HEK293 (cell line): ENCODE measurements at regions not wholly inside any gene's neighbourhood (a gene's known extent, or its start where the extent isn't known, plus 50 kb on each side); places are given as distances from the start of the nearest gene placed in this dataset.

Experiments
- CTCF ChIA-PET: fragments of 350-600 bp; formaldehyde crosslinking; extraction: SDS; loops from one replicate; lab custom pipeline; 2021; ENCODE audit warnings: antibody characterized with exemption; lab: Yijun Ruan, JAX
- POLR2A ChIA-PET: fragments of 300-600 bp; formaldehyde crosslinking; extraction: SDS; loops from one replicate; lab custom pipeline; 2020; ENCODE audit warnings: antibody characterized with exemption, inconsistent platforms; lab: Yijun Ruan, JAX
- H3K27ac ChIP-seq: fragments of 200-500 bp; sonication (Bioruptor generic); 2 replicates; pipeline ENCODE4 v1.5.1; 2014; ENCODE audit warnings: low read depth, low read length, control low read depth, inconsistent platforms; ENCODE audit errors: extremely low read depth
- H3K36me3 ChIP-seq, 2 experiments: fragments of 200-500 bp in 1 of 2; sonication (Bioruptor generic) in 1 of 2; 1 replicate in 1 of 2; 2 replicates in 1 of 2; pipeline ENCODE4 v1.5.1; 2014 to 2017; ENCODE audit warnings: inconsistent platforms in 2 of 2, low read length in 2 of 2; ENCODE audit not compliant: control insufficient read depth in 2 of 2, insufficient read depth in 1 of 2
- H3K4me1 ChIP-seq: fragments of 200-500 bp; sonication (Bioruptor generic); 2 replicates; pipeline ENCODE4 v1.5.1; 2014; ENCODE audit warnings: mild to moderate bottlenecking, low read length, inconsistent platforms; ENCODE audit not compliant: control insufficient read depth, insufficient read depth
- H3K4me3 ChIP-seq: 2 replicates; pipeline ENCODE4 v1.5.1; 2011; ENCODE audit warnings: low read depth, mild to moderate bottlenecking, control low read depth, low read length, moderate library complexity
- H3K9me3 ChIP-seq: fragments of 200-500 bp; sonication (Bioruptor generic); 2 replicates; pipeline ENCODE4 v1.5.1; 2014; ENCODE audit warnings: low read depth, low read length, inconsistent platforms; ENCODE audit not compliant: control insufficient read depth, insufficient read depth
- FEZF1 ChIP-seq: fragments of 450-650 bp; formaldehyde crosslinking; IDR thresholded peaks from 2 replicates; pipeline ENCODE4 v1.5.1; 2016; ENCODE audit warnings: missing biosample characterization, missing genetic modification characterization
- GLI2 ChIP-seq: fragments of 450-650 bp; formaldehyde crosslinking; IDR thresholded peaks from 2 replicates; pipeline ENCODE4; 2017; ENCODE audit warnings: missing biosample characterization, missing genetic modification characterization, low read depth, borderline replicate concordance
- SP3 ChIP-seq: fragments of 450-650 bp; formaldehyde crosslinking; IDR thresholded peaks from 2 replicates; pipeline ENCODE4 v1.5.1; 2016; ENCODE audit warnings: missing biosample characterization, missing genetic modification characterization
- TCF7L2 ChIP-seq: IDR thresholded peaks from 2 replicates; pipeline ENCODE4 v1.6.1; 2011; ENCODE audit warnings: low read depth, mild to moderate bottlenecking, inconsistent platforms, low read length, moderate library complexity, borderline replicate concordance
- WT1 ChIP-seq: fragments of 450-650 bp; formaldehyde crosslinking; IDR thresholded peaks from 2 replicates; pipeline ENCODE4 v1.5.1; 2016; ENCODE audit warnings: missing biosample characterization, missing genetic modification characterization
- ZBTB7A ChIP-seq: fragments of 450-650 bp; formaldehyde crosslinking; IDR thresholded peaks from 2 replicates; pipeline ENCODE4 v1.5.1; 2016; ENCODE audit warnings: low read depth, missing biosample characterization, missing genetic modification characterization
- ZNF10 ChIP-seq: fragments of 450-650 bp; formaldehyde crosslinking; IDR thresholded peaks from 2 replicates; pipeline ENCODE4 v1.5.1; 2017; ENCODE audit warnings: missing biosample characterization, missing genetic modification characterization
- ZNF121 ChIP-seq: fragments of 450-650 bp; formaldehyde crosslinking; IDR thresholded peaks from 2 replicates; pipeline ENCODE4 v1.5.1; 2016; ENCODE audit warnings: missing biosample characterization, missing genetic modification characterization
- ZNF157 ChIP-seq: fragments of 450-650 bp; formaldehyde crosslinking; IDR thresholded peaks from 2 replicates; pipeline ENCODE4 v1.5.1; 2016; ENCODE audit warnings: missing biosample characterization, missing genetic modification characterization
- ZNF184 ChIP-seq: fragments of 450-650 bp; IDR thresholded peaks from 2 replicates; pipeline ENCODE4 v1.5.1; 2018; ENCODE audit warnings: missing biosample characterization, mild to moderate bottlenecking, missing genetic modification characterization
- ZNF24 ChIP-seq: fragments of 450-650 bp; formaldehyde crosslinking; IDR thresholded peaks from 2 replicates; pipeline ENCODE4 v1.5.1; 2016; ENCODE audit warnings: missing biosample characterization, missing genetic modification characterization
- ZNF266 ChIP-seq: fragments of 450-650 bp; formaldehyde crosslinking; IDR thresholded peaks from 2 replicates; pipeline ENCODE4 v1.5.1; 2016; ENCODE audit warnings: missing biosample characterization, missing genetic modification characterization, low read depth
- ZNF335 ChIP-seq: fragments of 450-650 bp; formaldehyde crosslinking; conservative IDR thresholded peaks from 2 replicates; pipeline ENCODE4 v1.5.1; 2016; ENCODE audit warnings: missing biosample characterization, missing genetic modification characterization
- ZNF350 ChIP-seq: fragments of 450-650 bp; formaldehyde crosslinking; IDR thresholded peaks from 2 replicates; pipeline ENCODE4 v1.5.0; 2017; ENCODE audit warnings: missing biosample characterization, mild to moderate bottlenecking, missing genetic modification characterization
- ZNF366 ChIP-seq: fragments of 450-650 bp; formaldehyde crosslinking; conservative IDR thresholded peaks from 2 replicates; pipeline ENCODE4 v1.5.1; 2016; ENCODE audit warnings: missing biosample characterization, missing genetic modification characterization
- ZNF37A ChIP-seq: fragments of 450-650 bp; IDR thresholded peaks from 2 replicates; pipeline ENCODE4 v1.5.1; 2018; ENCODE audit warnings: missing biosample characterization, missing genetic modification characterization
- ZNF394 ChIP-seq: fragments of 450-650 bp; formaldehyde crosslinking; IDR thresholded peaks from 2 replicates; pipeline ENCODE4 v1.5.1; 2016; ENCODE audit warnings: missing biosample characterization, missing genetic modification characterization, mild to moderate bottlenecking, moderate library complexity, borderline replicate concordance
- ZNF423 ChIP-seq: fragments of 450-650 bp; formaldehyde crosslinking; IDR thresholded peaks from 2 replicates; pipeline ENCODE4 v1.5.1; 2016; ENCODE audit warnings: missing biosample characterization, missing genetic modification characterization
- ZNF521 ChIP-seq: fragments of 450-650 bp; formaldehyde crosslinking; IDR thresholded peaks from 2 replicates; pipeline ENCODE4 v1.5.1; 2017; ENCODE audit warnings: missing biosample characterization, mild to moderate bottlenecking, missing genetic modification characterization
- ZNF626 ChIP-seq: fragments of 450-650 bp; sonication (Bioruptor Pico); formaldehyde crosslinking; IDR thresholded peaks from 2 replicates; pipeline ENCODE4 v1.5.1; 2018; ENCODE audit warnings: missing biosample characterization, missing genetic modification characterization, inconsistent platforms
- ZNF629 ChIP-seq: fragments of 450-650 bp; formaldehyde crosslinking; IDR thresholded peaks from 2 replicates; pipeline ENCODE4 v1.5.1; 2017; ENCODE audit warnings: missing biosample characterization, missing genetic modification characterization
- ZNF664 ChIP-seq: fragments of 450-650 bp; formaldehyde crosslinking; IDR thresholded peaks from 2 replicates; pipeline ENCODE4 v1.5.1; 2016; ENCODE audit warnings: missing biosample characterization, missing genetic modification characterization
- ZNF670 ChIP-seq: fragments of 450-650 bp; formaldehyde crosslinking; IDR thresholded peaks from 2 replicates; pipeline ENCODE4 v1.5.1; 2016; ENCODE audit warnings: missing biosample characterization, missing genetic modification characterization, low read depth
- ZNF830 ChIP-seq: fragments of 450-650 bp; IDR thresholded peaks from 2 replicates; pipeline ENCODE4 v1.5.0; 2018; ENCODE audit warnings: missing biosample characterization, missing genetic modification characterization, low read depth, mild to moderate bottlenecking, moderate library complexity
- ZNF843 ChIP-seq: fragments of 450-650 bp; formaldehyde crosslinking; IDR thresholded peaks from 2 replicates; pipeline ENCODE4 v1.5.1; 2016; ENCODE audit warnings: missing biosample characterization, missing genetic modification characterization
- TF ChIP-seq, protein P1 (sequence below): fragments of 450-650 bp; formaldehyde crosslinking; IDR thresholded peaks from 2 replicates; pipeline ENCODE4 v1.5.1; 2017; ENCODE audit warnings: missing biosample characterization, missing genetic modification characterization
- TF ChIP-seq, protein P2 (sequence below): fragments of 450-650 bp; formaldehyde crosslinking; IDR thresholded peaks from 2 replicates; pipeline ENCODE4 v1.5.1; 2016; ENCODE audit warnings: missing biosample characterization, missing genetic modification characterization, low read depth
- TF ChIP-seq, protein P3 (sequence below): fragments of 450-650 bp; formaldehyde crosslinking; IDR thresholded peaks from 2 replicates; pipeline ENCODE4 v1.5.1; 2016; ENCODE audit warnings: missing biosample characterization, missing genetic modification characterization

DNA sequence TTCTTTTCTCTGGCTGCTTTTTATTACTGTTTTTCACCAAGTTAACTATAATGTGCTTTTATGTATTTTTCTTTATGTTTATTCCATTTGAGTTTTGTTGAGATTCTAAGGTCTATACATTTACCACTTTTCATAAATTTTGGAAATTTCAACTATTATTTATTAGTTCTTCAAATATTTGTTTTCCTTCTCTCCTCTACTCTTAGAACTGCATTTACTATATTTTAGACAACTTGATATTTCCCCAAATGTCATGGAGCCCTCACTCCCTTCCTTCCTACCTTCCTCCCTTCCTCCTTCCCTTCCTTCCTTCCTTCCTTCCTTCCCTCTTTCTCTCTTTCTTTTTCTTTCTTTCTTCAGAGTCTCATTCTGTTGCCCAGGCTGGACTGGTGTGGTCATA is 81.4 kb upstream of the TNIK start:
- no peak for TF ChIP-seq ZNF37A
- TF ChIP-seq, protein P1, sequence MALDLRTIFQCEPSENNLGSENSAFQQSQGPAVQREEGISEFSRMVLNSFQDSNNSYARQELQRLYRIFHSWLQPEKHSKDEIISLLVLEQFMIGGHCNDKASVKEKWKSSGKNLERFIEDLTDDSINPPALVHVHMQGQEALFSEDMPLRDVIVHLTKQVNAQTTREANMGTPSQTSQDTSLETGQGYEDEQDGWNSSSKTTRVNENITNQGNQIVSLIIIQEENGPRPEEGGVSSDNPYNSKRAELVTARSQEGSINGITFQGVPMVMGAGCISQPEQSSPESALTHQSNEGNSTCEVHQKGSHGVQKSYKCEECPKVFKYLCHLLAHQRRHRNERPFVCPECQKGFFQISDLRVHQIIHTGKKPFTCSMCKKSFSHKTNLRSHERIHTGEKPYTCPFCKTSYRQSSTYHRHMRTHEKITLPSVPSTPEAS (tag by site-specific recombination) = no peak
- TF ChIP-seq ZNF366 (tag by site-specific recombination) = peak; percentile 41
- H3K36me3 ChIP-seq = no peaks in the 10 kb centered on the region
- no peaks in the 10 kb centered on the region for H3K4me1 ChIP-seq
- no peak overlapping the region for H3K4me3 ChIP-seq
- H3K9me3 ChIP-seq = no peaks in the 10 kb centered on the region
- ChIA-PET POLR2A (no interaction called here), CTCF (no interaction called here)
- H3K27ac ChIP-seq = no peak overlapping the region

DNA sequence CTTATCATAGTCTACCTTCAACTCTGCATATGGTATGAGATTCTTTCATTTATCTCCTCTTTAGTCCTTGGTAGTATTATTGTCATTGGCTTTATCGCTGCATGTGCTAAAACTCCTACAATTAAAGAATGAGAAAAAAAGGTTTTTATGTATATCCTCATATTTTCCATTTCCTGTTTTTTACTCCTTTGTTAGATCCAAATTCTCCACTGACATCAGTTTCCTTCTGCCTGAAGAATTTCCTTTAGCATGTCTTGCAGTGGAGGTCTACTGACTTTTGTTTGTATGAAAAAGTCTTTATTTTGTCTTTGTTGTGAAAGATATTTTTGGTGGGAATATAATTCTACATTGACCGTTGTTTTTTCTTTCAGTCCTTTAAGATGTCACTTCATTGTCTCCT is 81.0 kb upstream of the TNIK start:
- POLR2A ChIA-PET = no interaction called here
- Histone ChIP-seq H3K36me3 (no peaks in the 10 kb centered on the region), H3K4me3 (no peak overlapping the region), H3K27ac (no peak overlapping the region), H3K9me3 (no peaks in the 10 kb centered on the region), H3K4me1 (no peaks in the 10 kb centered on the region)
- CTCF ChIA-PET = no interaction called here
- TF ChIP-seq ZNF266 (no peak), ZNF664 (no peak), ZNF629 (tag by site-specific recombination) (no peak), ZNF423 (no peak), SP3 (tag by site-specific recombination) (no peak), FEZF1 (tag by site-specific recombination) (no peak), ZNF10 (tag by site-specific recombination) (no peak), ZNF184 (tag by site-specific recombination) (no peak), ZBTB7A (tag by site-specific recombination) (no peak), ZNF366 (tag by site-specific recombination) (no peak)

GRCh38 chr3:171535799-171536198 is 75.6 kb upstream of the TNIK start:
- H3K9me3 ChIP-seq = no peaks in the 10 kb centered on the region
- H3K36me3 ChIP-seq = no peaks in the 10 kb centered on the region
- CTCF ChIA-PET = interaction anchor here (1.6 kb wide), 1 partner anchor 349 kb away, joined by 3 read pairs; no protein-coding TSS in a partner anchor
- TF ChIP-seq WT1 (tag by site-specific recombination) (no peak), ZNF521 (tag by site-specific recombination) (no peak), ZNF843 (tag by site-specific recombination) (no peak), GLI2 (tag by site-specific recombination) (no peak), ZNF626 (no peak), TCF7L2 (no peak), ZNF350 (tag by site-specific recombination) (no peak), ZNF670 (no peak), ZNF335 (tag by site-specific recombination) (no peak), ZNF121 (tag by site-specific recombination) (no peak)
- TF ChIP-seq, all 188 proteins: peak for 0
- Histone ChIP-seq H3K27ac (no peak overlapping the region), H3K4me1 (no peaks in the 10 kb centered on the region), H3K4me3 (no peak overlapping the region)
- POLR2A ChIA-PET = no interaction called here

GRCh38 chr3:171535133-171535532 is 74.9 kb upstream of the TNIK start:
- Histone ChIP-seq H3K36me3 (no peaks in the 10 kb centered on the region), H3K27ac (no peak overlapping the region), H3K4me3 (no peak overlapping the region), H3K4me1 (no peaks in the 10 kb centered on the region), H3K9me3 (no peaks in the 10 kb centered on the region)
- ChIA-PET POLR2A (no interaction called here), CTCF (interaction anchor here (1.6 kb wide), 1 partner anchor 349 kb away, joined by 3 read pairs; no protein-coding TSS in a partner anchor)
- TF ChIP-seq, protein P2, sequence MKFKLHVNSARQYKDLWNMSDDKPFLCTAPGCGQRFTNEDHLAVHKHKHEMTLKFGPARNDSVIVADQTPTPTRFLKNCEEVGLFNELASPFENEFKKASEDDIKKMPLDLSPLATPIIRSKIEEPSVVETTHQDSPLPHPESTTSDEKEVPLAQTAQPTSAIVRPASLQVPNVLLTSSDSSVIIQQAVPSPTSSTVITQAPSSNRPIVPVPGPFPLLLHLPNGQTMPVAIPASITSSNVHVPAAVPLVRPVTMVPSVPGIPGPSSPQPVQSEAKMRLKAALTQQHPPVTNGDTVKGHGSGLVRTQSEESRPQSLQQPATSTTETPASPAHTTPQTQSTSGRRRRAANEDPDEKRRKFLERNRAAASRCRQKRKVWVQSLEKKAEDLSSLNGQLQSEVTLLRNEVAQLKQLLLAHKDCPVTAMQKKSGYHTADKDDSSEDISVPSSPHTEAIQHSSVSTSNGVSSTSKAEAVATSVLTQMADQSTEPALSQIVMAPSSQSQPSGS (tag by site-specific recombination) = peak; percentile 72
- TF ChIP-seq ZNF157 (peak; percentile 88), ZNF24 (tag by site-specific recombination) (no peak), ZNF830 (tag by site-specific recombination) (no peak), ZNF394 (tag by site-specific recombination) (no peak)
- TF ChIP-seq, protein P3, sequence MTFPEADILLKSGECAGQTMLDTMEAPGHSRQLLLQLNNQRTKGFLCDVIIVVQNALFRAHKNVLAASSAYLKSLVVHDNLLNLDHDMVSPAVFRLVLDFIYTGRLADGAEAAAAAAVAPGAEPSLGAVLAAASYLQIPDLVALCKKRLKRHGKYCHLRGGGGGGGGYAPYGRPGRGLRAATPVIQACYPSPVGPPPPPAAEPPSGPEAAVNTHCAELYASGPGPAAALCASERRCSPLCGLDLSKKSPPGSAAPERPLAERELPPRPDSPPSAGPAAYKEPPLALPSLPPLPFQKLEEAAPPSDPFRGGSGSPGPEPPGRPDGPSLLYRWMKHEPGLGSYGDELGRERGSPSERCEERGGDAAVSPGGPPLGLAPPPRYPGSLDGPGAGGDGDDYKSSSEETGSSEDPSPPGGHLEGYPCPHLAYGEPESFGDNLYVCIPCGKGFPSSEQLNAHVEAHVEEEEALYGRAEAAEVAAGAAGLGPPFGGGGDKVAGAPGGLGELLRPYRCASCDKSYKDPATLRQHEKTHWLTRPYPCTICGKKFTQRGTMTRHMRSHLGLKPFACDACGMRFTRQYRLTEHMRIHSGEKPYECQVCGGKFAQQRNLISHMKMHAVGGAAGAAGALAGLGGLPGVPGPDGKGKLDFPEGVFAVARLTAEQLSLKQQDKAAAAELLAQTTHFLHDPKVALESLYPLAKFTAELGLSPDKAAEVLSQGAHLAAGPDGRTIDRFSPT = no peak
